ENCODE measurements at regions not wholly inside any gene's neighbourhood (a gene's known extent, or its start where the extent isn't known, plus 50 kb on each side); places are given as distances from the start of the nearest gene placed in this dataset.

DNA sequence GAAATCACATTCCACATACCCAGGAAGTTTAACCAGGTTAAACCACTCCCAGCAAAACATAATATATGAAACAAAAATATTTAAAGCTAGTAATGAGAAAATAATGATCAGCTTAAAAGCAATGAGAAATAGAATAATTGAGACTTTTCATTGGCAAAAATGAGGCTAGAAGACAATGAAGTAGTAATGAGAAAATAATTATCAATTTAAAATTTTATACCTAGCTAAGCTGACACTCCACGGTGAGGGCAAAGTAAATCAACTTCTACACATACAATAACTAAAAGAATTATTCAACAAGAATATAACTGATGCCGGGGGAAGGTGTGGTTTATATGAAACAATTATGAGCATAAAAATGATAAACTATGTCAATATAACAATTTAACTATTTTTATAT is 82.2 kb upstream of the TES start:
- TF ChIP-seq EP300 (IDR thresholded peaks at IDR 0.05) (no peak), POLR2A (IDR thresholded peaks at IDR 0.05; ENCODE audit: low read length) (no peak), SMC3 (IDR thresholded peaks at IDR 0.05) (no peak), CTCF (IDR thresholded peaks at IDR 0.05) (no peak), RAD21 (conservative IDR thresholded peaks at IDR 0.05 in 1 of 2, IDR thresholded peaks at IDR 0.05 in 1 of 2) (no peak), MYC (IDR thresholded peaks at IDR 0.05; ENCODE audit: borderline replicate concordance, low read length) (no peak), JUNB (IDR thresholded peaks at IDR 0.05) (no peak), BHLHE40 (IDR thresholded peaks at IDR 0.05; ENCODE audit: low read depth, low read length) (no peak), REST (IDR thresholded peaks at IDR 0.05) (no peak), POLR2AphosphoS2 (conservative IDR thresholded peaks at IDR 0.05; ENCODE audit: low read length) (no peak)
- TF ChIP-seq, protein P1, sequence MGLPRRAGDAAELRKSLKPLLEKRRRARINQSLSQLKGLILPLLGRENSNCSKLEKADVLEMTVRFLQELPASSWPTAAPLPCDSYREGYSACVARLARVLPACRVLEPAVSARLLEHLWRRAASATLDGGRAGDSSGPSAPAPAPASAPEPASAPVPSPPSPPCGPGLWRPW (IDR thresholded peaks at IDR 0.05) = no peak
